HepG2 (cell line): ENCODE measurements at regions not wholly inside any gene's neighbourhood (a gene's known extent, or its start where the extent isn't known, plus 50 kb on each side); places are given as distances from the start of the nearest gene placed in this dataset.

Experiments used
- ATAC-seq: fragments of 200-7000 bp; cut with Tn5 transposase; 3 replicates; pipeline ENCODE4 v1.9.1; 2020; ENCODE audit warnings: mild to moderate bottlenecking, moderate library complexity
- BruUV-seq: library from RNA; stranded (reverse); fragments of 400-500 nt; replicated peaks from 2 replicates; lab custom pipeline; 2021; lab: Mats Ljungman, UMichigan
- CTCF ChIA-PET: fragments of 300-600 bp; formaldehyde crosslinking; extraction: SDS; loops from one replicate; lab custom pipeline; 2021; ENCODE audit warnings: low total read pairs, inconsistent platforms, low intra/inter-chr PET ratio; lab: Yijun Ruan, JAX
- POLR2A ChIA-PET: fragments of 350-600 bp; sonication (Branson Sonifier 250); formaldehyde crosslinking; loops from one replicate; lab custom pipeline; 2020; ENCODE audit warnings: antibody characterized with exemption, inconsistent platforms; lab: Yijun Ruan, JAX
- DNase-seq: peaks from one replicate; pipeline ENCODE4 v3.0.0-alpha.2; 2015; ENCODE audit warnings: low spot score
- FAIRE-seq: peaks from 3 replicates; lab custom pipeline; 2011; peaks lifted over from hg19 to GRCh38; lab: Jason Lieb, UNC
- H2AFZ ChIP-seq: one replicate; pipeline ENCODE4 v1.6.1; 2011; ENCODE audit warnings: low read length, inconsistent platforms
- H3K27ac ChIP-seq: fragments of 300-600 bp; 3 replicates; pipeline ENCODE4 v1.8.0; 2011; ENCODE audit warnings: mixed run types, mild to moderate bottlenecking, mixed read lengths, low read length, inconsistent platforms; ENCODE audit not compliant: insufficient read depth; ENCODE audit errors: extremely low read length
- H3K27me3 ChIP-seq, 2 experiments: fragments of 200-600 bp in 1 of 2; 2 replicates in 1 of 2; 3 replicates in 1 of 2; pipeline versions ENCODE4 v1.6.0 to v1.8.0; 2011; ENCODE audit warnings: low read length in 2 of 2, mild to moderate bottlenecking in 2 of 2, moderate library complexity in 2 of 2, inconsistent platforms in 1 of 2; ENCODE audit not compliant: insufficient read depth in 2 of 2, control insufficient read depth in 1 of 2
- H3K36me3 ChIP-seq, 2 experiments: fragments of 200-600 bp in 1 of 2; replicated peaks in 1 of 2; 2 replicates in 1 of 2; 3 replicates in 1 of 2; pipeline versions ENCODE4 v1.5.1 to v1.8.0; 2011; ENCODE audit warnings: low read length in 2 of 2, inconsistent platforms in 1 of 2; ENCODE audit not compliant: insufficient read depth in 2 of 2, control insufficient read depth in 1 of 2
- H3K4me1 ChIP-seq: 2 replicates; pipeline ENCODE4 v1.5.1; 2012; ENCODE audit warnings: low read length, inconsistent platforms; ENCODE audit not compliant: insufficient read depth
- H3K4me2 ChIP-seq: 2 replicates; pipeline ENCODE4 v1.6.0; 2011; ENCODE audit warnings: low read depth, low read length, inconsistent platforms
- H3K4me3 ChIP-seq, 3 experiments: fragments of 200-600 bp in 1 of 3; sonication (generic), shearing (Covaris generic) in 1 of 3; replicated peaks in 1 of 3; 2 replicates each; pipeline ENCODE4 v1.5.1; 2011 to 2016; ENCODE audit warnings: low read length in 3 of 3, inconsistent platforms in 2 of 3, low read depth in 2 of 3, mild to moderate bottlenecking in 2 of 3, control low read depth in 1 of 3, mixed read lengths in 1 of 3; ENCODE audit not compliant: insufficient read depth in 1 of 3
- H3K79me2 ChIP-seq: one replicate; pipeline ENCODE4 v1.6.1; 2011; ENCODE audit warnings: low read length, inconsistent platforms; ENCODE audit not compliant: insufficient read depth
- H3K9ac ChIP-seq: 2 replicates; pipeline ENCODE4 v1.6.0; 2011; ENCODE audit warnings: mild to moderate bottlenecking, low read depth, low read length, inconsistent platforms; ENCODE audit not compliant: insufficient read depth
- H3K9me3 ChIP-seq: 2 replicates; pipeline ENCODE4 v1.5.1; 2012; ENCODE audit warnings: mild to moderate bottlenecking, low read length
- H4K20me1 ChIP-seq: 2 replicates; pipeline ENCODE4 v1.6.0; 2011; ENCODE audit warnings: inconsistent platforms, mild to moderate bottlenecking, low read length, moderate library complexity; ENCODE audit not compliant: insufficient read depth
- AFF4 ChIP-seq: sonication (generic); formaldehyde crosslinking; IDR thresholded peaks from 2 replicates; pipeline ENCODE4 v1.4.0; 2020; ENCODE audit warnings: missing genetic modification reagents
- JARID2 ChIP-seq: sonication (generic); formaldehyde crosslinking; IDR thresholded peaks from 2 replicates; pipeline ENCODE4 v1.8.1; 2023; ENCODE audit warnings: missing genetic modification reagents, inconsistent platforms; ENCODE audit not compliant: insufficient replicate concordance
- ZNF18 ChIP-seq: sonication (generic); formaldehyde crosslinking; IDR thresholded peaks from 2 replicates; pipeline ENCODE4 v1.8.0; 2022; ENCODE audit warnings: mild to moderate bottlenecking, missing genetic modification reagents; ENCODE audit not compliant: insufficient replicate concordance
- WGBS: methylation state at CpG from one replicate; pipeline ENCODE4 v1.1.6; 2017; ENCODE audit warnings: low lambda C conversion rate; 5-methylcytosine and 5-hydroxymethylcytosine counted together
- in situ Hi-C: cut with HindIII; loops from 2 replicates; pipeline ENCODE4 v1.10.0; 2017; ENCODE audit warnings: low pct_unique_long_range_greater_than_20kb; ENCODE audit not compliant: extremely low pct_ligation_motif_present
- intact Hi-C: fragments of 100-400 bp; cut with micrococcal nuclease; formaldehyde crosslinking; loops from one replicate; pipeline ENCODE4 v1.10.0; 2022; ENCODE audit not compliant: unreplicated experiment
- TF ChIP-seq, protein P1 (sequence below): sonication (generic); formaldehyde crosslinking; IDR thresholded peaks from 2 replicates; pipeline ENCODE4 v1.8.1; 2023; ENCODE audit warnings: mild to moderate bottlenecking, moderate library complexity, missing genetic modification reagents
- TF ChIP-seq, protein P2 (sequence below): sonication (generic); formaldehyde crosslinking; IDR thresholded peaks from 2 replicates; pipeline ENCODE4 v1.9.0; 2021; ENCODE audit warnings: mild to moderate bottlenecking, missing genetic modification reagents
- TF ChIP-seq, protein P3 (sequence below): sonication (generic); formaldehyde crosslinking; IDR thresholded peaks from 2 replicates; pipeline ENCODE4 v1.4.0; 2020; ENCODE audit warnings: missing genetic modification reagents
- TF ChIP-seq, protein P4 (sequence below): sonication (generic); formaldehyde crosslinking; IDR thresholded peaks from 2 replicates; pipeline ENCODE4 v1.8.0; 2022; ENCODE audit warnings: missing genetic modification reagents, mild to moderate bottlenecking, borderline replicate concordance

DNA sequence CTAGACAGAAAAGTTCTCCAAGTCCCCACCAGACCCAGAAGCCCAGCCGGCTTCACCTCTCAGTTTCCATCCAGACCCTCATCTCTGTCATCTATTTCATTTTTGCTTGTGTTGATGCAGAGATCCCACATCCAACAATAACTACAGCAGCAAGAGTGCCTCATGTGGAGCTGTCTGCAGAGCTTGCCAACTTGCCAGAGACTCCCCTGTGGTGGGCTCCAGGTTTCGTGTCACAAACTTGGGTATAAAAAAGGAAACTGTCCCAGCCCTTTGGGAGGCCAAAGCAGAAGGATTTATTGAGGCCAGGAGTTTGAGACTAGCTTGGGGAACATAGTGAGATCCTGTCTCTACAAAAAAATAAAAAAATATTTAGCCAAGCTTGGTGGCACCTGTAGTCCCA, 182.4 kb upstream of the ATP10A start:
- in situ Hi-C loops, result no loop called here
- DNase-seq (no peak), ATAC-seq (no peak), FAIRE-seq (no peak)
- H3K27me3 ChIP-seq, result no peaks in the 10 kb centered on the region; a peak in 1 of 5 replicates
- H4K20me1 ChIP-seq, result no peaks in the 10 kb centered on the region
- CTCF ChIA-PET, result no interaction called here
- no peak overlapping the region for H2AFZ ChIP-seq
- BruUV-seq, result no TSS peak
- H3K4me3 ChIP-seq, result no peak overlapping the region
- intact Hi-C loops, result no loop called here
- POLR2A ChIA-PET, result no interaction called here
- H3K9ac ChIP-seq, result no peak overlapping the region
- 0% methylated on average over 2 of the region's 2 CpGs for WGBS
- no peaks in the 10 kb centered on the region for H3K9me3 ChIP-seq
- H3K79me2 ChIP-seq, result no peaks in the 10 kb centered on the region
- no peaks in the 10 kb centered on the region for H3K4me1 ChIP-seq
- H3K4me2 ChIP-seq, result no peak overlapping the region
- no peak overlapping the region for H3K27ac ChIP-seq
- H3K36me3 ChIP-seq, result no peaks in the 10 kb centered on the region
- TF ChIP-seq, protein P1, sequence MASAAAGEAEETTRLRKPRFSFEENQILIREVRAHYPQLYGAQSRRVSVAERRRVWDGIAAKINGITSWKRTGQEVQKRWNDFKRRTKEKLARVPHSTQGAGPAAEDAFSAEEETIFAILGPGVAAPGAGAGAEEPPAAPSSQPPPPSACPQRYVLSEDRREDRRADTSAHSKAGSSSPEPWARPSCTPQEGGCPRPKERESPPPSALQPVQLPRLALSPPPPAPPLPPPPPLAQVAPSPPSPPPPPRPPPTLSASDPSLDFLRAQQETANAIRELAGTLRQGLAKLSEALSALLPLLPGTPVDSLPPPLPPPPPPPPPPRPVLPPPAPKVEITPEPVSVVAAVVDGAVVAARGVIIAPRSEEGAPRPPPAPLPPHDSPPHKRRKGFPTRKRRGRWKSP (CRISPR knock-in tag), result no peak
- TF ChIP-seq, protein P2, sequence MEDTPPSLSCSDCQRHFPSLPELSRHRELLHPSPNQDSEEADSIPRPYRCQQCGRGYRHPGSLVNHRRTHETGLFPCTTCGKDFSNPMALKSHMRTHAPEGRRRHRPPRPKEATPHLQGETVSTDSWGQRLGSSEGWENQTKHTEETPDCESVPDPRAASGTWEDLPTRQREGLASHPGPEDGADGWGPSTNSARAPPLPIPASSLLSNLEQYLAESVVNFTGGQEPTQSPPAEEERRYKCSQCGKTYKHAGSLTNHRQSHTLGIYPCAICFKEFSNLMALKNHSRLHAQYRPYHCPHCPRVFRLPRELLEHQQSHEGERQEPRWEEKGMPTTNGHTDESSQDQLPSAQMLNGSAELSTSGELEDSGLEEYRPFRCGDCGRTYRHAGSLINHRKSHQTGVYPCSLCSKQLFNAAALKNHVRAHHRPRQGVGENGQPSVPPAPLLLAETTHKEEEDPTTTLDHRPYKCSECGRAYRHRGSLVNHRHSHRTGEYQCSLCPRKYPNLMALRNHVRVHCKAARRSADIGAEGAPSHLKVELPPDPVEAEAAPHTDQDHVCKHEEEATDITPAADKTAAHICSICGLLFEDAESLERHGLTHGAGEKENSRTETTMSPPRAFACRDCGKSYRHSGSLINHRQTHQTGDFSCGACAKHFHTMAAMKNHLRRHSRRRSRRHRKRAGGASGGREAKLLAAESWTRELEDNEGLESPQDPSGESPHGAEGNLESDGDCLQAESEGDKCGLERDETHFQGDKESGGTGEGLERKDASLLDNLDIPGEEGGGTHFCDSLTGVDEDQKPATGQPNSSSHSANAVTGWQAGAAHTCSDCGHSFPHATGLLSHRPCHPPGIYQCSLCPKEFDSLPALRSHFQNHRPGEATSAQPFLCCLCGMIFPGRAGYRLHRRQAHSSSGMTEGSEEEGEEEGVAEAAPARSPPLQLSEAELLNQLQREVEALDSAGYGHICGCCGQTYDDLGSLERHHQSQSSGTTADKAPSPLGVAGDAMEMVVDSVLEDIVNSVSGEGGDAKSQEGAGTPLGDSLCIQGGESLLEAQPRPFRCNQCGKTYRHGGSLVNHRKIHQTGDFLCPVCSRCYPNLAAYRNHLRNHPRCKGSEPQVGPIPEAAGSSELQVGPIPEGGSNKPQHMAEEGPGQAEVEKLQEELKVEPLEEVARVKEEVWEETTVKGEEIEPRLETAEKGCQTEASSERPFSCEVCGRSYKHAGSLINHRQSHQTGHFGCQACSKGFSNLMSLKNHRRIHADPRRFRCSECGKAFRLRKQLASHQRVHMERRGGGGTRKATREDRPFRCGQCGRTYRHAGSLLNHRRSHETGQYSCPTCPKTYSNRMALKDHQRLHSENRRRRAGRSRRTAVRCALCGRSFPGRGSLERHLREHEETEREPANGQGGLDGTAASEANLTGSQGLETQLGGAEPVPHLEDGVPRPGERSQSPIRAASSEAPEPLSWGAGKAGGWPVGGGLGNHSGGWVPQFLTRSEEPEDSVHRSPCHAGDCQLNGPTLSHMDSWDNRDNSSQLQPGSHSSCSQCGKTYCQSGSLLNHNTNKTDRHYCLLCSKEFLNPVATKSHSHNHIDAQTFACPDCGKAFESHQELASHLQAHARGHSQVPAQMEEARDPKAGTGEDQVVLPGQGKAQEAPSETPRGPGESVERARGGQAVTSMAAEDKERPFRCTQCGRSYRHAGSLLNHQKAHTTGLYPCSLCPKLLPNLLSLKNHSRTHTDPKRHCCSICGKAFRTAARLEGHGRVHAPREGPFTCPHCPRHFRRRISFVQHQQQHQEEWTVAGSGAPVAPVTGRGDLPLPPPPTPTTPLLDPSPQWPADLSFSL (CRISPR knock-in tag), result no peak
- TF ChIP-seq JARID2 (no peak), AFF4 (CRISPR knock-in tag) (no peak), ZNF18 (CRISPR knock-in tag) (no peak)
- TF ChIP-seq, protein P3, sequence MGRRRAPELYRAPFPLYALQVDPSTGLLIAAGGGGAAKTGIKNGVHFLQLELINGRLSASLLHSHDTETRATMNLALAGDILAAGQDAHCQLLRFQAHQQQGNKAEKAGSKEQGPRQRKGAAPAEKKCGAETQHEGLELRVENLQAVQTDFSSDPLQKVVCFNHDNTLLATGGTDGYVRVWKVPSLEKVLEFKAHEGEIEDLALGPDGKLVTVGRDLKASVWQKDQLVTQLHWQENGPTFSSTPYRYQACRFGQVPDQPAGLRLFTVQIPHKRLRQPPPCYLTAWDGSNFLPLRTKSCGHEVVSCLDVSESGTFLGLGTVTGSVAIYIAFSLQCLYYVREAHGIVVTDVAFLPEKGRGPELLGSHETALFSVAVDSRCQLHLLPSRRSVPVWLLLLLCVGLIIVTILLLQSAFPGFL (CRISPR knock-in tag), result no peak
- TF ChIP-seq, protein P4, sequence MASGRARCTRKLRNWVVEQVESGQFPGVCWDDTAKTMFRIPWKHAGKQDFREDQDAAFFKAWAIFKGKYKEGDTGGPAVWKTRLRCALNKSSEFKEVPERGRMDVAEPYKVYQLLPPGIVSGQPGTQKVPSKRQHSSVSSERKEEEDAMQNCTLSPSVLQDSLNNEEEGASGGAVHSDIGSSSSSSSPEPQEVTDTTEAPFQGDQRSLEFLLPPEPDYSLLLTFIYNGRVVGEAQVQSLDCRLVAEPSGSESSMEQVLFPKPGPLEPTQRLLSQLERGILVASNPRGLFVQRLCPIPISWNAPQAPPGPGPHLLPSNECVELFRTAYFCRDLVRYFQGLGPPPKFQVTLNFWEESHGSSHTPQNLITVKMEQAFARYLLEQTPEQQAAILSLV (CRISPR knock-in tag), result no peak
